ENCODE measurements at regions not wholly inside any gene's neighbourhood (a gene's known extent, or its start where the extent isn't known, plus 50 kb on each side); places are given as distances from the start of the nearest gene placed in this dataset.

GRCh38 chr6:137352859-137353258 lies 133.7 kb upstream of the IFNGR1 start:
- TF ChIP-seq POLR2AphosphoS5 (IDR thresholded peaks at IDR 0.05; ENCODE audit: borderline replicate concordance, low read depth, low read length) (no peak), EZH2 (IDR thresholded peaks at IDR 0.05) (no peak)
